GM13976 (cell line): ENCODE measurements at regions not wholly inside any gene's neighbourhood (a gene's known extent, or its start where the extent isn't known, plus 50 kb on each side); places are given as distances from the start of the nearest gene placed in this dataset.

Experiments used
- DNase-seq: peaks from one replicate; pipeline ENCODE4 v3.0.0; 2012; ENCODE audit warnings: low spot score
- in situ Hi-C: fragments of 300-500 bp; cut with MboI; formaldehyde crosslinking; loops from one replicate; pipeline ENCODE4 v1.12.0; 2022; ENCODE audit warnings: low sequenced_read_pairs, mixed read lengths, inconsistent platforms; ENCODE audit not compliant: unreplicated experiment
- TF ChIP-seq, protein P1 (sequence below): IDR thresholded peaks from 2 replicates; pipeline ENCODE4 v1.5.1; 2012; ENCODE audit warnings: borderline replicate concordance, mild to moderate bottlenecking; ENCODE audit not compliant: insufficient read depth; ENCODE audit errors: extremely low read depth, missing control alignments, control extremely low read depth

DNA sequence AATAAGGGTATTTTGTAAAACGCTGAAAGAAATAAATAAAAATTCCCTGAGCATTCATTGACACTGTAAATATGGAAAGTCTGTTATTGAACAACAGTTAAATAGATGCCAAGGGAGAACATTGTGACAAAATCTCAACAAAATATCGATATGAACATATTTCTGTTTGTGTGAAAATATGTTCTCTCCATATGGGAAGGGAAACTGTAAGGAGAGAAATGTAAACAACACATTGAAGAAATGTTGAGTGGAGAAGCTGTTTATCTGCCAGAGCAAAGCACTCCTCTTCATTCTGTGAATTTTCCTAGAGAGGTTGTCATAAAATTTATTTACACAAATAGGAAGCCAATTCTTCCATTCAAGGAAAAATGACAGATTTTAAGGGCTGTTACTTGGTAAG lies 57.1 kb upstream of the EOMES start:
- in situ Hi-C loops: no loop called here
- TF ChIP-seq, protein P1, sequence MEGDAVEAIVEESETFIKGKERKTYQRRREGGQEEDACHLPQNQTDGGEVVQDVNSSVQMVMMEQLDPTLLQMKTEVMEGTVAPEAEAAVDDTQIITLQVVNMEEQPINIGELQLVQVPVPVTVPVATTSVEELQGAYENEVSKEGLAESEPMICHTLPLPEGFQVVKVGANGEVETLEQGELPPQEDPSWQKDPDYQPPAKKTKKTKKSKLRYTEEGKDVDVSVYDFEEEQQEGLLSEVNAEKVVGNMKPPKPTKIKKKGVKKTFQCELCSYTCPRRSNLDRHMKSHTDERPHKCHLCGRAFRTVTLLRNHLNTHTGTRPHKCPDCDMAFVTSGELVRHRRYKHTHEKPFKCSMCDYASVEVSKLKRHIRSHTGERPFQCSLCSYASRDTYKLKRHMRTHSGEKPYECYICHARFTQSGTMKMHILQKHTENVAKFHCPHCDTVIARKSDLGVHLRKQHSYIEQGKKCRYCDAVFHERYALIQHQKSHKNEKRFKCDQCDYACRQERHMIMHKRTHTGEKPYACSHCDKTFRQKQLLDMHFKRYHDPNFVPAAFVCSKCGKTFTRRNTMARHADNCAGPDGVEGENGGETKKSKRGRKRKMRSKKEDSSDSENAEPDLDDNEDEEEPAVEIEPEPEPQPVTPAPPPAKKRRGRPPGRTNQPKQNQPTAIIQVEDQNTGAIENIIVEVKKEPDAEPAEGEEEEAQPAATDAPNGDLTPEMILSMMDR: no peak
- no peak for DNase-seq

DNA sequence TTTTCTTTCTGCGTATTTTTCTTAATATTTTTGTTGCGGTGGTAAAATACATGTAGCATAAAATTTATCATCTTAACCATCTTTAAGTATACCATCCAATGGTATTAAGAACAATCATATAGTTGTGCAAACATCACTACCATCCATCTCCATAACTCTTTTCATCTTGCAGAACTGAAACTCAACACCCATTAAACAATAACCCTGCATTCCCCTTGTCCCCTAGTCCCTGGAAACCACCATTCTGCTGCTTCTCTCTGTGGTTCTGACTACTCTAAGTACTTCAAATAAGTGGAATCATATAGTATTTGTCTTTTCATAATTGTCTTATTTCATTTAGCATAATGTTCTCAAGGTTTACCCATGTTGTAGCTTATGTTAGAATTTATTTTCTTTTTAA lies 67.3 kb upstream of the EOMES start:
- in situ Hi-C loops: no loop called here
- DNase-seq: no peak
- TF ChIP-seq, protein P1: no peak

DNA sequence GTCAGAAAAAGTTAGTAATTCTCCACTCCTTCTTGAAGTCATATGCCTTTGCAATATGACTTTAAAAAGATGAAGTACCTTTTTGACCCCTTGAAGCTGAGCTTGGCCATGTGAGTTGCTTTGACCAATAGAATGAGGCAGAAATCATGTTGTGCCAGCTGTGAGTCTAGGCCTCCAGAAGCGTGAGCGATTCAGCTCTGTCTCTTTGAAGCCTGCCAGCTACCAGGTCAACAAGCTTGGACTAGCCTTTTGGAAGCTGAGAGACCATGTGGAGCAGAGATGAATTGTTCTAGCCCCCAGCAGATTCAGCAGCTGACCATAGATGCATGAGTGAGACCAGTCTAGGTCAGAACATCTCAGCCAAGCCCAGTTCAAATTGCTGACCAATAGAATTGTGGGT lies 69.8 kb upstream of the EOMES start:
- TF ChIP-seq, protein P1: no peak
- no peak for DNase-seq
- in situ Hi-C loops: no loop called here

DNA sequence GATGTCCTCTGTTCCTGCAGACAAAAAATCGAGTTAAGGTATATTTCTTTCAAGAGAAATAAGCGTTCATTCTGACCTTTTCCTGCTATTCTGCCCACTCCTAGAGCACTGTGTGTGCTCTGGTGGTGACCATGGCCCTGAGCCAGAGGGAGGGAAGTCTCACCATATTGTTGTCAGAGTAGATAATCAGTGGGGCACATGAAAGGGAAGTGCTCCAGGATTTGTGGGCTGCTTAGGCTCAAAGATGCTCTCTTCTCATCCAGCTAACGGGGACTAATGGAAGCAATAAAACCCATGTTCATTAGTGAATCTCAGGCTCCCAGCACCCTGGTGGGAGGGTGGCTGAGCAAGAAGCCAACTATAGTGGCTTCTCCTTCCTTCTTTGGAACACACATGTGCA lies 70.7 kb upstream of the EOMES start:
- no peak for DNase-seq
- TF ChIP-seq, protein P1: no peak
- in situ Hi-C loops: no loop called here

DNA sequence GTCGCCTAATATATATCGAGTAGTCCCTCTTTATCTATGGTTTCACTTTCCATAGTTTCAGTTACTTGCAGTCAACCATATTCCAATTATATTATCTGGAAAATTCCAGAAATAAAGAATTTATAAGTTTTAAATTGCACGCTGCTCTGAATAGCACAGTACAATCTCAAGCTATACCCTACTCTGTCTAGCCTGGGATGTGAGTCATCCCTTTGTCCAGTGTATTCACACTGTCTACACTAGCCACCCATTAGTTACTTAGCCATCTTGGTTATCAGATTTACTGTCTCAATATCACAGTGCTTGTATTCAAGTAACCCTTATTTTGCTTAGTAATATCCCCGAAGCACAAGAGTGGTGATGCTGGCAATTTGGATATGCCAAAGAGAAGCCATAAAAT lies 72.1 kb upstream of the EOMES start:
- DNase-seq: no peak
- TF ChIP-seq, protein P1: no peak
- in situ Hi-C loops: no loop called here

DNA sequence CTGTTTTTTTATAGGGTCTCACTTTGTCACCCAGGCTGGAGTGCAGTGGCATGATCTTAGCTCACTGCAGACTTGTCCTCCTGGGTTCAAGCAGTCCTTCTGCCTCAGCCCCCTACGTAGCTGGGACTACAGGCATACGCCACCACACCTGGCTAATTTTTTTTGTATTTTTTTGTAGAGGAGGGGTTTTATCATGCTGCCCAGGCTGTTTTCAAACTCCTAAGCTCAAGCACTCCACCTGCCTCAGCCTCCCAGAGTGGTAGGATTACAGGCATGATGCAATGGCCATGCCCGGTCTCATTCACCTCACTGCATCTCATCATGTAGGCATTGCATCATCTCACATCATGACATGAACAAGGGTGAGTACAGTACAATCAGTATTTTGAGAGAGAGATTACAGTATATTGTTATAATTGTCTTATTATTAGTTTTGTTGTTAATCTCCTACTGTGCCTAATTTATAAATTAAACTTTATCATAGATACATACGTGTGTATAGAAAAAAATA lies 74.3 kb upstream of the EOMES start:
- TF ChIP-seq, protein P1: no peak
- in situ Hi-C loops: no loop called here

DNA sequence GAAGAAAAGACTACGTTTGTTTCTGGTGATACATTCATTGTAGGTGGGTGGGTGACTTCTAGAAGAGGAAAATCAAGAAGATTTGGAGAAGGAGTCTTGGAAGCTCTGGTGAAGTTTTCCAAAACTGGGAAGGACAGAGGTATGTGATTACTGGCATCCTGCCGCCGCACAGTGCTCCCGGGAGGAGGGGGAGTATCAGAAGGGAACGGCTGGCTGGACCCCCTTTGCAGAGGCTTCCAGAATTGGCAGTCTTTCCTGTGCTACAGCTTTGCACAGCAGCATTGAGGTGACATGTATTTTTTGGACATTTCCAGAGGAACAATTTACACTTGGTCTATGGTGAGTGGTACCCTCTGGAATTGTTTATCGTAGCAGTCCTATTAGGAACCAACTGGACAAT lies 75.7 kb upstream of the EOMES start:
- in situ Hi-C loops: no loop called here
- TF ChIP-seq, protein P1: no peak
- DNase-seq: no peak

More for the DNA sequence above, 74.3 kb upstream of the EOMES start:
- DNase-seq: no peak
